GM06990 (cell line): ENCODE measurements at regions not wholly inside any gene's neighbourhood (a gene's known extent, or its start where the extent isn't known, plus 50 kb on each side); places are given as distances from the start of the nearest gene placed in this dataset.
A peak's percentile ranks its signal among the peaks of the same experiment; 100 is the strongest.

Source experiments
- DNase-seq: peaks from one replicate; pipeline ENCODE4 v3.0.0-alpha.2; 2011; ENCODE audit not compliant: insufficient read length; ENCODE audit errors: extremely low read depth
- H3K27me3 ChIP-seq: replicated peaks from 2 replicates; pipeline ENCODE4 v1.6.0; 2011; ENCODE audit warnings: low read length; ENCODE audit not compliant: control insufficient read depth, insufficient read depth
- H3K36me3 ChIP-seq: 2 replicates; pipeline ENCODE4 v1.5.1; 2011; ENCODE audit warnings: low read length; ENCODE audit not compliant: control insufficient read depth, insufficient read depth
- H3K4me3 ChIP-seq: replicated peaks from 2 replicates; pipeline ENCODE4 v1.5.1; 2011; ENCODE audit warnings: low read depth, mild to moderate bottlenecking, control low read depth, low read length
- TF ChIP-seq, protein P1 (sequence below): IDR thresholded peaks from 2 replicates; pipeline ENCODE4 v1.5.1; 2011; ENCODE audit warnings: low read length, control low read depth, mild to moderate bottlenecking, inconsistent platforms; ENCODE audit not compliant: insufficient read depth, poor library complexity, severe bottlenecking

DNA sequence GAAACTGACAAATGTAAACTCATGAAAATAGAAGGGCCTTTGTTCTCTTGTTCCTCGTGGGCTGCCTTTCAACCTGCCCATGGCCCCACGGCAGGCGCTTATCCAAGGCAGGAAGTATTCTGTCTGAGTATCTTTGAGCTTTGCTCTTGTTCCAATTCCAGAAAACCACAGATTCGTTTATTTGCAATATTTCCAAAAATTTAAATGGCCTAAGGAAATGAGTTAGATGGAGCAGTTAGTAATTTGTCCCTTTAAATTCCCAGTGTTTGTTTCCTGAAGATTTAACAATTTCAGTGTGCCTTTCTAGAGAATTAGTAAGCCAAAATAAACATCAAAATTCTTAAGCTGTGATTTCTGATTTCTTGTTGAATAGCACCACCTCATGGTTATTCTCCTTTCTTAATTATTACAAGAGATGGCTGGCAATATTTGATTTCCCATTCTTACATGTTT is 299.4 kb upstream of the RASA1 start:
- H3K36me3 ChIP-seq = no peaks in the 10 kb centered on the region
- H3K27me3 ChIP-seq = no peaks in the 10 kb centered on the region
- TF ChIP-seq, protein P1, sequence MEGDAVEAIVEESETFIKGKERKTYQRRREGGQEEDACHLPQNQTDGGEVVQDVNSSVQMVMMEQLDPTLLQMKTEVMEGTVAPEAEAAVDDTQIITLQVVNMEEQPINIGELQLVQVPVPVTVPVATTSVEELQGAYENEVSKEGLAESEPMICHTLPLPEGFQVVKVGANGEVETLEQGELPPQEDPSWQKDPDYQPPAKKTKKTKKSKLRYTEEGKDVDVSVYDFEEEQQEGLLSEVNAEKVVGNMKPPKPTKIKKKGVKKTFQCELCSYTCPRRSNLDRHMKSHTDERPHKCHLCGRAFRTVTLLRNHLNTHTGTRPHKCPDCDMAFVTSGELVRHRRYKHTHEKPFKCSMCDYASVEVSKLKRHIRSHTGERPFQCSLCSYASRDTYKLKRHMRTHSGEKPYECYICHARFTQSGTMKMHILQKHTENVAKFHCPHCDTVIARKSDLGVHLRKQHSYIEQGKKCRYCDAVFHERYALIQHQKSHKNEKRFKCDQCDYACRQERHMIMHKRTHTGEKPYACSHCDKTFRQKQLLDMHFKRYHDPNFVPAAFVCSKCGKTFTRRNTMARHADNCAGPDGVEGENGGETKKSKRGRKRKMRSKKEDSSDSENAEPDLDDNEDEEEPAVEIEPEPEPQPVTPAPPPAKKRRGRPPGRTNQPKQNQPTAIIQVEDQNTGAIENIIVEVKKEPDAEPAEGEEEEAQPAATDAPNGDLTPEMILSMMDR = peak; percentile 4
- no peak overlapping the region for H3K4me3 ChIP-seq
- no peak for DNase-seq

DNA sequence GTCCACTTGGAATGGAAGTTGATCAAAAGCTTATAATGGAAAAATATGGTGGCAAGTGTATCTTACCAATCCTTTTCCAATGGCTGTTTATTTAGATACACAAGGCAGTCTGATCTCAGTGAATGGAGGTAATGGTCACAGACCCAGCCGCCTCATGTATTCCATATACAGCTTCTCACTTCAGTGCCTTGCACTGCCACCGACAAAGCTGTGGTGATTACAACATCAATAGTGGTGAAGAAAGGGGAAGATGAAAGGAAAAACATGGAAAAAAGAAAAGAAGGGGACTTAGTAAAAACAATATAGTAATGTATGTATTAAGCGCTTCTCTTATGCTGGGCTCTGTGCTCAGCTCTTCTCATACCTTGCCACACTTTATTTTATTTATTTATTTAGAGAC is 297.3 kb upstream of the RASA1 start:
- DNase-seq = no peak
- TF ChIP-seq, protein P1 = no peak
- H3K27me3 ChIP-seq = no peaks in the 10 kb centered on the region
- no peaks in the 10 kb centered on the region for H3K36me3 ChIP-seq
- no peak overlapping the region for H3K4me3 ChIP-seq

DNA sequence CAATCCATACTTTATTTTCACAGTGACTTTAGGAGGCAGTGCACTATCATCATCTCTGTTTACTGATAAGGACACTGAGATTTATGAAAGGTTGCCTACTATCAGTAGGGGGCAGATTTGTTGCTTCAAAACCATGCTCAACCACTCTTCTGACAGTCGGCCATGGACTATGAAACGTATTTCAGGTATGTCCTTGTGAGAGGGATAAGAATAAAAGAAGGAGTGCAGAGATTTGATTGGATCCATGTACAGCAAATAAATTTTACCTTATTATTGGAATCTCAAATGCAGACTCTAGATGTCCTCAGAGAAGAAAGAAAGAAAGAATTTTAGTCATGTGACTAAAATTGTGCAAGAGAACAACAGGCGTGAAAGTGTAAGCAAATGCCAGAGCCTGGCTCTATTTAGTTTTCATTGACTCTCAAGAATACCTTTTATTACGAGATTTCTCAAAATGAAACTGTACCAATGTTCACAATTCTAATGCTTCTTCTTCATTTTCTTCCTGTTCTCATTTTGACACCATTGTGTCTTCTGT is 296.6 kb upstream of the RASA1 start:
- DNase-seq = no peak
- H3K4me3 ChIP-seq = no peak overlapping the region; the same call in 1 of the 2 replicates
- H3K27me3 ChIP-seq = no peaks in the 10 kb centered on the region
- TF ChIP-seq, protein P1 = peak; percentile 50
- H3K36me3 ChIP-seq = no peaks in the 10 kb centered on the region

DNA sequence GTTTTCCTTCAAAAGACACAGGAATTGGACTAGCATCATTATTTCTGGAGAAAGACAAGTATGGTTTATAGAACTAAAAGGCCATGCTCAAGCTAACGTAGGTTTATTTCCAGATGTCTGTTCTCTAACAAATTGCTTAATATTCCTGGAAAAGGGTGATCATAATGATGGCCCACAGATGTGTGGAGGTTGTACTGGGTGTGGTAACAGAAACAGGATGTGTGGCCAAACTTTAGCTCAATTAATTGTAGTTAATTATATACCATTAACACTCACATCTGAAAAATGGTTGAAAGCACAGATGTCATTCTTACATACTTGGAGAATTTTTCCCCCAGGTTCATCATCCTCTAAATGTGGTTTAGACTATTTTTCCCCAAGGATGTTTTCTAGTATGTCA is 292.7 kb upstream of the RASA1 start:
- Histone ChIP-seq H3K36me3 (no peaks in the 10 kb centered on the region), H3K27me3 (no peaks in the 10 kb centered on the region), H3K4me3 (no peak overlapping the region)
- TF ChIP-seq, protein P1 = no peak
- DNase-seq = no peak

DNA sequence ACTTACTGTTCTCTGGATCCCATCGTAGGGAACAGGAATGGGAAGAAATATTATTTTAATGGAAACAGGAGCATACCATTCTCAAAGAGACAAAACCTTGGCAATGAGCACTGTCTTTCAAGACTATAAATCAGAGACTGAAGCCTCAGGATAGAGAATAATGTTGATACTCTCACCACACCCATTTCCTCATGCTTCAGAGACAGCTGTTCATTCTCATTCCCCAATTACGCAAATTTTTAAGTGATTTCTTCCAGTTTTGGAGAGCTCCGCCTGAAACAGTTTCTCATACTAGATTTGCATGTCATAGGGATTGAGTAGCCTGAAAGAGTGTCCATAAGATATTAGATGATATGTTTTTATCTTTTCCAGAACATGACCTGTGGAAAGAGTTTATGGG is 290.5 kb upstream of the RASA1 start:
- TF ChIP-seq, protein P1 = no peak
- no peak overlapping the region for H3K4me3 ChIP-seq
- no peak for DNase-seq

DNA sequence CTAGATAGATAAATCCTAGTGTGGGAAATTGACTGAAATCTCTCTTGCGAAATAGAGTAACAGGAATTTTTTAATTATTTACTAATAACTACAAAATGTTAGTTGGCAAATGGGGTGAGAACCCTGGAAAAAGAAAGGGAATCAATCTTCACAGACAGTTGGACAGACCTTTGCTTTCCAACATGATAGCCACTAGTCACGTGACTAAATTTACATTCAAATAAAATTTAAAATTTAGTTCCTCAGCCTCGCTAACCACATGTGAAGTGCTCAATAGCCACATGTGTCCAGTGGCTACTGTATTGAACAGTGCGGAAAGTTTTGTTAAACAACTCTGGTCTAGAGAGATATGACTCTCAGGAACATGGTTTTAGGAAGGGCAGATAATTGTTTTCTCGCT is 289.9 kb upstream of the RASA1 start:
- no peak for DNase-seq

More for the DNA sequence above, 290.5 kb upstream of the RASA1 start:
- H3K27me3 ChIP-seq = no peaks in the 10 kb centered on the region
- no peaks in the 10 kb centered on the region for H3K36me3 ChIP-seq

More for the DNA sequence above, 289.9 kb upstream of the RASA1 start:
- Histone ChIP-seq H3K4me3 (no peak overlapping the region), H3K27me3 (no peaks in the 10 kb centered on the region), H3K36me3 (no peaks in the 10 kb centered on the region)
- TF ChIP-seq, protein P1 = no peak
